Naive thymus-derived CD8-positive, alpha-beta T cell (primary cell): ENCODE measurements at regions not wholly inside any gene's neighbourhood (a gene's known extent, or its start where the extent isn't known, plus 50 kb on each side); places are given as distances from the start of the nearest gene placed in this dataset.
A peak's percentile ranks its signal among the peaks of the same experiment; 100 is the strongest.

Experiments
- ATAC-seq, 2 donors: fragments of 150-1000 bp; cut with Tn5 transposase in 1 of 2; sonication (Bioruptor Pico), chemical (Tn5 transposase) in 1 of 2; 1 replicate in 1 of 2; 2 replicates in 1 of 2; pipeline ENCODE4 v1.10.0; 2021; ENCODE audit warnings: mild to moderate bottlenecking in 2 of 2, moderate library complexity in 2 of 2
- POLR2A ChIA-PET: fragments of 350-600 bp; sonication (Branson Sonifier 250); formaldehyde crosslinking; loops from one replicate; lab custom pipeline; 2021; ENCODE audit warnings: antibody characterized with exemption; lab: Charles Lee
- DNase-seq, 10 donors: peaks; one replicate each; pipeline versions ENCODE4 v3.0.0 to v3.0.0-alpha.2; 2020 to 2022
- H3K27ac Mint-ChIP-seq, 10 donors: one replicate each; pipeline ENCODE4 v1.8.0; 2020 to 2022; ENCODE audit warnings: mild to moderate bottlenecking in 10 of 10, mixed read lengths in 10 of 10, moderate library complexity in 4 of 10, inconsistent platforms in 1 of 10
- H3K27me3 Mint-ChIP-seq, 5 donors: one replicate each; pipeline ENCODE4 v1.8.0; 2021 to 2022; ENCODE audit warnings: mixed read lengths in 5 of 5
- H3K36me3 Mint-ChIP-seq, 3 donors: one replicate each; pipeline ENCODE4 v1.8.0; 2020 to 2022; ENCODE audit warnings: mixed read lengths in 3 of 3, mild to moderate bottlenecking in 2 of 3, inconsistent platforms in 1 of 3
- H3K4me1 Mint-ChIP-seq, 4 donors: one replicate each; pipeline ENCODE4 v1.8.0; 2021 to 2022; ENCODE audit warnings: mixed read lengths in 4 of 4
- H3K4me3 Mint-ChIP-seq, 10 donors: one replicate each; pipeline ENCODE4 v1.8.0; 2020 to 2022; ENCODE audit warnings: mild to moderate bottlenecking in 10 of 10, mixed read lengths in 10 of 10, moderate library complexity in 6 of 10, inconsistent platforms in 1 of 10
- H3K9me3 Mint-ChIP-seq, 9 donors: one replicate each; pipeline ENCODE4 v1.8.0; 2020 to 2022; ENCODE audit warnings: mixed read lengths in 9 of 9, mild to moderate bottlenecking in 3 of 9, inconsistent platforms in 1 of 9, moderate library complexity in 1 of 9

DNA sequence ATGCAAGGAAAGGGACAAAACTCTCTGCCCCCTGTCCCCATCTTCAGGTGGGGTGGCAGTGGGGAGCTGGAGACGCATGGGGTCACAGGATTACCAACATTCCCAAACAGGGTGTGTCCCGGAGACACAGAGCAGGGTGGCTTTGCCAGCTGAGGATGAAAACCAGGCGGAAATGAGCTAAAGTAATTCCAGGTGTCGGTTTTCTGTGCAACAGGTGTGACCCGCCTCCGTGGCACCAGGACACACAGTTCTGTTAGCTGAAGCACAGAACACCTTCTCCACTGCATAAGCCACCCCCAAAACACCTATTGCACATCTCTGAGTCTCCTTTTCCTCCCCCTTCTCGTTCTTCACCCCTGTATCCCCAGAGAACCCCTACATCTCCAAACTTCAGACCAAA is 122.7 kb upstream of the GLI2 start:
- ATAC-seq (no peak), DNase-seq (no peak)
- Mint-ChIP-seq H3K27ac (peak overlapping the region in 1 of 10 donors; percentile 73), H3K36me3 (no peaks in the 10 kb centered on the region), H3K9me3 (no peaks in the 10 kb centered on the region), H3K4me1 (peaks cover 0 to 3% (median 0%) of the 10 kb centered on the region in 4 donors), H3K27me3 (peaks cover 0 to 21% (median 3%) of the 10 kb centered on the region in 5 donors), H3K4me3 (no peak overlapping the region)
- POLR2A ChIA-PET: no interaction called here

DNA sequence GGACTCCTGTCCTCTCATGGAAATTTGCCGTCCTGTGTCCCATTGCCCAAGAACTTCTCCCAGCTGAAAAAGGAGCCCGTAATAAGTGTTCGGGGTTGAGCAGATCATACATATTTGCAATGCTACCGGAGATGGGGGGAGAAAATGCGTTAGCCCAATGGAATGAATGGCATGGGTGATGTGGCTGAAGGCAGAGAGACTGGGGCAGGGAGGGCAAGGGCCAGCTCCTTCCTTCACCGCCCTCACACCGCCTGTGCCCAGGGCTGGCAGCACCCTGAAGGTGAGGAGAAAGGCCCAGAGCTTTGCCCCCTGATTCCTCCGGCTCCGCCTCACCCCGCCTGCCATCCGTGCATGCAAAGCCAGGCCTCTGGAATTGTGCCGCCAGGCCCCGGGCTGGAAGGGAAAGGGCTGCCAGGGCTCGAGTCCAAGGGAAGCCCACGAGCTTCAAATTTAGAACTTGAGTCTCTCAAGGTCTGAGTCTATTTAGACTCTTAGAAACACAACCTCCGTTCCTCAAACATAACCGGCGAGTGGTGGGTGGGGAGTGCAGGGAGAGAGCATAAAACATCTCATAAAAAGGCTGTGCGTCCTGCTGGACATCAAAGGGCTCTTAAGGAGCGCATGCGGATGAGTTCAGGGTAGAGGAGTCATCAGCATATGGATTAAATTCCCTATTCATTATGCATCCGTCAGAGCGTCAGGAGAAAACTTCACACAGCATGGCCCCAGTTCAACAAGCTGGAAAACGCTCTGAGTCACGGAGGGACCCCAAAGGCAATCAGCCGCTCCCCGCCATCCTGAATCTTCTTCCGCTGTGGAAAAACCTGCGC is 121.7 kb upstream of the GLI2 start:
- H3K4me3 Mint-ChIP-seq: no peak overlapping the region
- H3K36me3 Mint-ChIP-seq: no peaks in the 10 kb centered on the region
- peaks cover 0 to 3% (median 0%) of the 10 kb centered on the region in 4 donors for H3K4me1 Mint-ChIP-seq
- H3K27ac Mint-ChIP-seq: no peak overlapping the region
- ATAC-seq (no peak), DNase-seq (no peak)
- POLR2A ChIA-PET: no interaction called here
- H3K27me3 Mint-ChIP-seq: peaks cover 0 to 21% (median 3%) of the 10 kb centered on the region in 5 donors
- H3K9me3 Mint-ChIP-seq: no peaks in the 10 kb centered on the region

DNA sequence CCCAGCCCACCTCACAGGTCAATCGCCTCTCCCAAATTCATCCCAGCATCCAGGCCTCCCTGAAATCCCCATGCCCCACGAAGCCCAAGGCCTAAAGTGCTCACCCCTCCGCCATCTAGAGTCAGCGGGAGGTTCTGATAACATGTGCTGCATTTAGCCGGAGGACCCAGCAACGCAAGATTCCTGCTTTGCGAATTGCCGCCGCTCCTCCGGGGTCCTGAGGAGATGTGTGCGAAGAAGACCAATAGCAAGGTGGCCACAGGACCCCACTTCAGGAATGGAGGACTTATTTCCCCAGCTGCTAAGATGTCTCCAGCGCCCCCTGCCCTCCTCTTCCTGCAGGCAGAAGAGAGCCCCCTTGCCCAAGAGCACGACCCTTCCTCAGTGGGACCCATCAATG is 120.8 kb upstream of the GLI2 start:
- Mint-ChIP-seq H3K36me3 (no peaks in the 10 kb centered on the region), H3K9me3 (no peaks in the 10 kb centered on the region), H3K4me3 (no peak overlapping the region), H3K27me3 (peaks cover 0 to 21% (median 3%) of the 10 kb centered on the region in 5 donors), H3K27ac (no peak overlapping the region), H3K4me1 (peaks cover 0 to 3% (median 0%) of the 10 kb centered on the region in 4 donors)
- POLR2A ChIA-PET: no interaction called here
- ATAC-seq (no peak), DNase-seq (no peak)

DNA sequence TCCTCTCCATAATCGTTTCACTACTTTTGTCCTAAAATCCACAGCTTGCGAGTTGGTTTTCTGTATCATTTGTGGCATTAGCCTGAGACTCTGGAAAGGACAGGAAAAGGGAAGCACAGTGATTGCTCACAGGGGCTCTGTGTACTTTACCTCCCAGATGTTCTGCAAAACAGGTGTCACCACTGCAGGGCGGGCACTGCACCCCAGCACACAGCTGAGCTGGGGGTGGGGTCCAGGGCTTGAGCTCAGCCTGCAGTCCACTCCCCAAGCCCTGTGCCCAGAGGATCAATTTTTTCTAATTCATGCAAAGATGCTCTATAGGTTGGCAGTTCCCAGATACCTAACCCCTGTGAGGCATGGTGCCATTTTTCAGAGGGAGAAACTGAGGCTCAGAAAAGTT is 119.4 kb upstream of the GLI2 start:
- Mint-ChIP-seq H3K4me1 (peaks cover 0 to 3% (median 0%) of the 10 kb centered on the region in 4 donors), H3K36me3 (no peaks in the 10 kb centered on the region), H3K27ac (no peak overlapping the region), H3K9me3 (no peaks in the 10 kb centered on the region), H3K27me3 (peaks cover 0 to 21% (median 3%) of the 10 kb centered on the region in 5 donors), H3K4me3 (no peak overlapping the region)
- no peak for ATAC-seq
- POLR2A ChIA-PET: no interaction called here
- no peak for DNase-seq

DNA sequence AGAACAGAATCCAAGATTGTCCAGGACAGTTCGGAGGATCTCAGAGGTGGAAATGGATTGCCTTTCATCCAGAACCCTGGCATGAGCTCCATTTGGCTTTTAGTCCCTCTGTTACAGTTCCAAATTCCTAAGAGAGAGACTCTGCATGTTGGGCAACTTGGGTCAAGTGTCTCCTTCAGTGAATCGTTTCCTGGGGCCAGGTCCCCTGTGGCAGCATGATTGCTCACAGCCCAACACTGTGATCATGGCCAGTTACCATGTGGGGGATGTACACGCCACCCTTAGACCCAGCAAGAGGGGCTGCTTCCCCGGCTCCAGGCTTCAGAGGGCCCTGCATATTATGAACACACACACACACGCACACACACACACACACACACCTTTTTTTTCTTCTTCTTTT is 118.6 kb upstream of the GLI2 start:
- Mint-ChIP-seq H3K27ac (no peak overlapping the region), H3K4me3 (no peak overlapping the region), H3K36me3 (no peaks in the 10 kb centered on the region), H3K9me3 (no peaks in the 10 kb centered on the region), H3K4me1 (peaks cover 0 to 2% (median 0%) of the 10 kb centered on the region in 4 donors), H3K27me3 (peaks cover 0 to 18% (median 3%) of the 10 kb centered on the region in 5 donors)
- DNase-seq (no peak), ATAC-seq (no peak)
- POLR2A ChIA-PET: no interaction called here

DNA sequence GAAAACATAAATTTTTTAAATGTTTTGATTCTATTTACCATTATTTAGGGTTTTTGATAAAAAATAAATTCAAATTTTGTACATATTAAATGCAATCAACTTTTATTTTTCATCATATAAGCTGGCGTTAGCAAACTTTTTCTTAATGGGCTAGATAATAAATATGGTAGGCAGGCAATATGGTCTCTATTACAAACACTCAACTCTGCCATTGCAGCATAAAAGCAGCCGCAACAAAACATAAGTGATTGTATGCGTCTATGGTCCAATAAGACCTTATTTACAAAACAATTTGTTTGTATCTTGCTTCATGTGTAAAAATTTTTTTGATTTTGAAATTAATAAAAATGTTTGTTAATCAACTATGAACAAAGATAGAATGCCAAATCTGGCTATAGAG is 116.8 kb upstream of the GLI2 start:
- Mint-ChIP-seq H3K4me3 (no peak overlapping the region), H3K9me3 (peaks cover 0 to 4% (median 0%) of the 10 kb centered on the region in 9 donors), H3K36me3 (no peaks in the 10 kb centered on the region), H3K4me1 (no peaks in the 10 kb centered on the region), H3K27ac (no peak overlapping the region), H3K27me3 (peaks cover 0 to 9% (median 0%) of the 10 kb centered on the region in 5 donors)
- ATAC-seq: no peak
- POLR2A ChIA-PET: no interaction called here
- no peak for DNase-seq

DNA sequence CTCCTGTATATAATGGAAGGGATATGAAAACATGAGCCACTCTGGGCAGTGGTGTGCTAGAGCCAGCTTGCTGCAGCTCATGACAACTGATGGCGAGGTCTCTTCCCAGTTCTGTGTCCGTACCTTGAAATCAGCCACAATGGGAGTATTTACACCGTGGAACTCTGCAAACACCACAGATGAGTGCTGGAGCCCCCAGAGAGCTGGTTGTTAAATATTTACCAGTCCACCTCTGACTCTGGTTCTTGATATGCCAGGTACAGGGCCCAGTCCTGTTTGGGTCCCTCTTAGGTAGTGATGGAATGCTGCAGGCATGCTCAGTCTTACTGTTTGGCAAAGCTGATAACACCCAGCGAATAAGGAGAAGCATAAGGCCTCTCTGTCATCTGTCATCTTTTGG is 116.1 kb upstream of the GLI2 start:
- Mint-ChIP-seq H3K4me1 (no peaks in the 10 kb centered on the region), H3K36me3 (no peaks in the 10 kb centered on the region), H3K27me3 (peaks cover 0 to 11% (median 0%) of the 10 kb centered on the region in 5 donors), H3K9me3 (peaks cover 0 to 4% (median 0%) of the 10 kb centered on the region in 9 donors), H3K27ac (no peak overlapping the region), H3K4me3 (no peak overlapping the region)
- no peak for DNase-seq
- POLR2A ChIA-PET: no interaction called here
- ATAC-seq: no peak

DNA sequence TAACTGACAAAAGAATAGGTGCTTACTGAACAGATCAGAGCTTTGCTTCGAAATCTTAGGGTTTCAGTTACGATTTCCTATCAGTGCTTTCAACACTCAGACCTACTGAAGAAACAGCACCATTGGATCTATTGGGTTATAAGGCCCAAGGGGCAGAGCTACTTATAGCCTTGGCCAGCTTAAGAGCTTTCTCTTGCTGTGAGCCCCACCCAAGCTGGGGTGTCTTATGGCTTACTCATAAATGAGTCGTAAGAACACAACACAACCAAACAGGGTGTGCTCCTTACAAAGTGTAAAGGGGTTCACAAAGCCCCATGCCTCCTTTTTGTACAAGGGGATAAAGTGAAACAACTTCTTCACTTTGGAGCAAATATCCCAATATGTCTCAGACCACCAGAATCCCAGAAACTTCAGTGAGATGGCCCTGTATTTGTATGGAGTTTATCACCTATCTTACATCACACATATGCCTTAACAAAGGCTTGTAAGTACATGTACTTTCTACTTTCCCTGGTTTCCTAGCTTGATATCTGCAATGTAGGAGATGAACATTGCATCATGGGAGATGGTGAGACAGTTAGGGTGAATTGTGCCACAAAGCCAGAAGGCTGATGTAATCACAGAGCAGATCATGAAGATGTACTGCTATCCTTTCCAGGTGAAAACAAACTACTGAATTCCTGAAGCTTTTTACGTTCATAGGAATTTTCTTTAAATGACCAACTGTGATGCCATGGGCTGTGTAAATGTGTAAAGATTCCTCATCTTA is 115.5 kb upstream of the GLI2 start:
- Mint-ChIP-seq H3K27me3 (peaks cover 0 to 11% (median 0%) of the 10 kb centered on the region in 5 donors), H3K4me1 (no peaks in the 10 kb centered on the region), H3K27ac (no peak overlapping the region), H3K9me3 (peaks cover 0 to 4% (median 0%) of the 10 kb centered on the region in 9 donors), H3K4me3 (no peak overlapping the region), H3K36me3 (no peaks in the 10 kb centered on the region)
- DNase-seq (no peak), ATAC-seq (no peak)
- POLR2A ChIA-PET: no interaction called here

DNA sequence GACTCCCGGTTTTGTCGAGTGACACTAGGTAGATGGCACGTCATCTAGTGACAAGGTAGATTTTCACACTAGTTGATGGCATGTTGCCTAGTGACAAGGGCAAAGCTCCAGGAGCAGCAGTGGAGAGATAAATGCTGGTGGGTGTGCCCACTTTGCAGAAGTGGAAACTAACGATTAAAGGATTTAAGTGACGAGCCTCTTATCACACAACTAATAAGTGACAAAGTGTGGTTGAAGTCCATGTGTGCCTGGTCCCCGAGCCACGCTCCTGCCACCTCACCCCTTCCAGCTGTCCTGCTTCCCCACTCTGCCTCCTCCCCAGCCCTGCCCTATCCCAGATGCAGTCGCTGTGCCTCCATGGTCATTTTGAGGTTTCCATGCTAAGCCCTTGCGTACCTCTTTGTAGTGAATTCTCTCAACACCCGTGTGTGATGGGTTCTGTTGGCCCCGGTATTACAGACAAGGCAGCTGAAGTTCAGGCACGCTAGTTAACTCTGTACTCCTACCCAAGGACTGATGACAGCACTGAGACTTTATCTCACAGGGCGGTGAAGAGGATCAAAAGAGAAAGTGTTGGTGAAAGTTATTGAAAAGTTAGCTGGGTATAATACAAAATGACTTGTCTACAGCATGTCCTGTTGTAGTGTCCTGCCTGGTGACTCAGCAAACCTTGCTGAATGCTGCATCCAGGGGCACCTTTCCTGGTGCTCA is 113.4 kb upstream of the GLI2 start:
- no peak for ATAC-seq
- Mint-ChIP-seq H3K9me3 (peaks cover 0 to 4% (median 0%) of the 10 kb centered on the region in 9 donors), H3K27ac (no peak overlapping the region), H3K4me3 (no peak overlapping the region), H3K36me3 (no peaks in the 10 kb centered on the region), H3K27me3 (peaks cover 1 to 26% (median 3%) of the 10 kb centered on the region in 5 donors), H3K4me1 (no peaks in the 10 kb centered on the region)
- POLR2A ChIA-PET: no interaction called here
- DNase-seq: no peak

DNA sequence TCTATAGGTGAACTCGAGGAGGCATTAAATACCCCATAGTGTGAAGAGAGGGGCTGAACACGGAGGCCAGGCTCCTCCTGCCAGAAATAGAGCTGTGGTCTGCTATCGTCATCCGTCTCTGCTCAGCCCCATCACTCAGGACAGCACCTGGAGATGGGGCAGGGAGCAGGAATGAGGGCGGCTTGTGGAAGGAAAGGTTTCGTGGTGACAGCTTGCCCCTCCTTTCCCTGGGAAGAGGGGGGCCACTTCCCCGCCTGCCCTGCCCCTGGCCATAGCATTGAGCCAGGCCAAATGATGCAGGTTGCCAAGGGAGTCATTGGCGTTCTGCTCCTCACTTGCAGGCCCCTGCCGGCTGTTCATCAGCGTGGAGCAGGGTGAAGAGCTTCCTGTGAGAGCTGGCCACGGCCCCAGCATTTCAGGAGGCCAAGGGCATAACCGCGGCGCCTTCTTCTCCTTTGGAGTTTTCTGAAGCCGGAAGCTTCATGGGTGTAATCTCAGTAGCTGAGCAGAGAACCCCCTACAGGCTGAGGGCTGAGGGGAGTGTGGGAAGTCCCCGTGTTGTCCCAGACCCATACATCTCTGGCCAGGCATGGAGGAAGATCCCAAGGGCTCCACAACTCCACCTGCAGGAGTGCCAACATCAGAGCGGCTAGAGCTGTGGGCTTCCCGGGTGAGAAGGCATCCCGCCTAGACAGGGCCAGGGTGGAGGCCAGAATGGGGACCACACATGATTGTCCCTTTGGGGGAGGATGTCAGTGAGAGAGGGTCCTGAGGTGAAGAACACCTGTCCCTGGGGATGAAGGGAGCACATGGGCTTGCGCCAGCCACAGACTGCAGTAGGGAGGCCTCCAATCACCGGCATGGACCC is 112.5 kb upstream of the GLI2 start:
- POLR2A ChIA-PET: no interaction called here

DNA sequence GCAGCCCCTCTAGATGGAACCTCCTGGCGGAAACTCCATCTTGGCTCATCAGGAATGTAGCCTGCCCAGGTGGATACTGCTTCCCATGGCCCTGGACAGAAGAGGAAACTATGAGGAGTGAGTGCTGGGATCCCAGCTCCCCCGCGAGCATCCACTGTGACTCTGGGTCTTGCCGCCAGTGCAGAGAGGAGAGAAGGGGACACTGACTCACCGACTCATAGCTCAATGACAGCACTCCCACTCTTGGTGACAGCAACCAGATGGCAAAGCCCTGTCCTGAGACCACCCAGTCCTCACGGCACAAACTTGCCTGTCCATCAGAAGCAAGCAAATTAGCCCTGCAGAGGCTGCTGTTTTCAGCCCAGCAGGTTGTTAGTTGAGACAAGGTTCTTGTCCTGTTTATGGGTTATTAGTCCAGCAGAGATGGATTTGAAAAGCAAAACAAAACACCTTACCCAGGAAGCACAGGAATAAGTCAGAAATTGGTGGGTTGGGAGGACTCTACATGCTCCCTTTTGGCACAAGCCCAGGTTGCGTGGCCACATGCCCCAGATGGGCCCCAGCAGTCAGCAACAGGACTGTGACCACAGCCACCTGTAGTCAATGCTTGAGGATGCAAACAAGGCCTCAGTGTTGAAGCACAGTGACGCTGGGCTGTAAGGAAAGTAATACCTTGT is 111.5 kb upstream of the GLI2 start:
- POLR2A ChIA-PET: no interaction called here
- ATAC-seq (no peak), DNase-seq (no peak)
- H3K4me3 Mint-ChIP-seq: no peak overlapping the region
- H3K27me3 Mint-ChIP-seq: peaks cover 1 to 26% (median 3%) of the 10 kb centered on the region in 5 donors
- H3K9me3 Mint-ChIP-seq: peaks cover 0 to 4% (median 0%) of the 10 kb centered on the region in 9 donors
- H3K27ac Mint-ChIP-seq: no peak overlapping the region
- peaks cover 0 to 2% (median 0%) of the 10 kb centered on the region in 3 donors for H3K36me3 Mint-ChIP-seq
- no peaks in the 10 kb centered on the region for H3K4me1 Mint-ChIP-seq

More for the DNA sequence above, 112.5 kb upstream of the GLI2 start:
- H3K9me3 Mint-ChIP-seq: peaks cover 0 to 4% (median 0%) of the 10 kb centered on the region in 9 donors
- no peak for DNase-seq
- H3K4me1 Mint-ChIP-seq: no peaks in the 10 kb centered on the region
- H3K36me3 Mint-ChIP-seq: peaks cover 0 to under 1% (median 0%) of the 10 kb centered on the region in 3 donors
- no peak for ATAC-seq
- H3K4me3 Mint-ChIP-seq: no peak overlapping the region
- H3K27me3 Mint-ChIP-seq: peaks cover 1 to 26% (median 3%) of the 10 kb centered on the region in 5 donors
- no peak overlapping the region for H3K27ac Mint-ChIP-seq
